Esophagus muscularis mucosa (tissue), 4 donors: ENCODE measurements at regions not wholly inside any gene's neighbourhood (a gene's known extent, or its start where the extent isn't known, plus 50 kb on each side); places are given as distances from the start of the nearest gene placed in this dataset.

ENCODE experiments used
- DNase-seq: peaks from one replicate; pipeline ENCODE4 v3.0.0-alpha.2; 2017; ENCODE audit errors: extremely low spot score
- H3K27ac ChIP-seq, 4 donors: fragments of 200-600 bp; sonication (generic); replicated peaks in 1 of 4; 1 replicate in 3 of 4; 2 replicates in 1 of 4; pipeline ENCODE4 v1.5.1; 2016 to 2019; ENCODE audit warnings: mild to moderate bottlenecking in 1 of 4
- H3K27me3 ChIP-seq, 4 donors: fragments of 200-600 bp; sonication (generic); one replicate each; pipeline versions ENCODE4 v1.5.1 to v1.6.0; 2016 to 2019
- H3K36me3 ChIP-seq, 4 donors: fragments of 200-600 bp; sonication (generic); one replicate each; pipeline ENCODE4 v1.5.1; 2016 to 2019
- H3K4me1 ChIP-seq, 4 donors: fragments of 200-600 bp; sonication (generic); one replicate each; pipeline ENCODE4 v1.5.1; 2016 to 2019
- H3K4me3 ChIP-seq, 4 donors: fragments of 200-600 bp; sonication (generic); 1 replicate in 2 of 4; 2 replicates in 2 of 4; pipeline ENCODE4 v1.5.1; 2016 to 2019; ENCODE audit warnings: mild to moderate bottlenecking in 4 of 4, moderate library complexity in 1 of 4
- H3K9me3 ChIP-seq, 4 donors: fragments of 200-600 bp; sonication (generic); 1 replicate in 3 of 4; 2 replicates in 1 of 4; pipeline ENCODE4 v1.5.1; 2016 to 2019
- EP300 ChIP-seq: sonication (generic); formaldehyde crosslinking; IDR thresholded peaks from one replicate; pipeline ENCODE4 v1.6.1; 2017; ENCODE audit warnings: antibody characterized with exemption
- POLR2A ChIP-seq: fragments of 450-650 bp; IDR thresholded peaks from one replicate; pipeline ENCODE4 v1.6.1; 2017; ENCODE audit warnings: antibody characterized with exemption, moderate library complexity, mild to moderate bottlenecking, low read depth
- POLR2AphosphoS5 ChIP-seq, 2 donors: sonication (generic); formaldehyde crosslinking; IDR thresholded peaks; one replicate each; pipeline ENCODE4 v1.6.1; 2017; ENCODE audit warnings: antibody characterized with exemption in 2 of 2
- WGBS: methylation state at CpG from one replicate; pipeline ENCODE4 v1.1.5; 2018; 5-methylcytosine and 5-hydroxymethylcytosine counted together
- intact Hi-C: fragments of 100-400 bp; cut with DNase I; formaldehyde crosslinking; loops from one replicate; pipeline ENCODE4 v1.15.1; 2023
- TF ChIP-seq, protein P1 (sequence below), 3 experiments: fragments of 200-600 bp in 2 of 3; fragments of 450-650 bp in 1 of 3; sonication (generic) in 2 of 3; IDR thresholded peaks; one replicate each; pipeline ENCODE4 v1.5.1; 2017 to 2019; ENCODE audit warnings: antibody characterized with exemption in 3 of 3, mild to moderate bottlenecking in 2 of 3, moderate library complexity in 1 of 3

DNA sequence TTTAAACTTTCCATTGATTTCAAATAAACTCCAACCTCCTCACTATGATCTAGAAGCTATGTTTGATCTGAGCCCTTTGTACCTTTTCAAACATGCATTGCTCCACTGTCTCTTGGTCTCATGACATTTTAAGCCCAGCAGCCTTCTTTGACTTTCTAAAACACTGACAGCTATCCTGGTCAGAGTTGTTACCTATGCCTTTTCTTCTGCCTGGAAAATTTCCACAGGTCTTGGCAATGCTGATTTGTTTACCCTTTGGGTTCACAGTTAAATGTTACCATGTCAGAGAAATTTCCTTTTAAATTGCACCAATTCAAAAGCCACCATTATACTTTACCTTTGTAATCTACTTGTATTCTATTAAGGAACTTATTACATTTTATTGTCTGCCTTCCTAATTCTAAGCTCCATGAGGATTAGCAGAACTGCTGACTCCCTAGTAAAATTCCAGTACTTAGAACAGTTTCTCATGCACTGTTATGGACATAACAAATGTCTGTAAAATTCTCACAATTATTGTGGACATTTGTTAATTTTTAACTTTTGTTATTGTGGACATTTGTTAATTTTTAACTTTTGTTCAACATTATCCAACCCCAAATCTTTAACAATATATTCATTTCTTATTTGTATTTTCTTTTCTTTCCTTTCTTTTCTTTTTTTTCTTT lies 1064.4 kb downstream of the NCAM2 start:
- Histone ChIP-seq H3K4me3 (no peak overlapping the region), H3K36me3 (no peaks in the 10 kb centered on the region), H3K27ac (no peak overlapping the region), H3K9me3 (no peaks in the 10 kb centered on the region), H3K27me3 (no peaks in the 10 kb centered on the region), H3K4me1 (no peaks in the 10 kb centered on the region)
- DNase-seq = no peak
- intact Hi-C loops = no loop called here
- TF ChIP-seq EP300 = no peak

DNA sequence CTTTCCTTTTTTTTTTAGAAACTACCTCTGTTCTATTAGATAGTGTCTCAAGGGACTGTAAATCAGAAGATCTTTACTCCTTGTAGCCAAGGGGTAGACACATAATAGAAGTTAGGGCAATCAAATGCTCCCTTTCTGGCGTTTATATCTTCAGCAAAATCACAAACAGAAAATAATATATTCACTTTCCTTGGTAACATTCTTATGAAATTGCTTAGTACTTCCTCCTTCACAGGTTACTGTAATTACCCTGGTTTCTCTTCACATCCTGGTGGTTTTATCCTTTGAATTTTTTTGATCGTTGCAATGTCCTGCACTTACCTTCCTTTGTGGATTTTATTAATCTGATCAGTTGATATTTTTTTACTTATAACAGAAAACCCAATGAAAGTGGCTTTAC lies 1064.9 kb downstream of the NCAM2 start:
- H3K4me3 ChIP-seq = no peak overlapping the region
- H3K36me3 ChIP-seq = no peaks in the 10 kb centered on the region
- intact Hi-C loops = no loop called here
- no peaks in the 10 kb centered on the region for H3K27me3 ChIP-seq
- DNase-seq = no peak
- 79% methylated on average over 2 of the region's 2 CpGs for WGBS
- H3K4me1 ChIP-seq = no peaks in the 10 kb centered on the region
- H3K9me3 ChIP-seq = no peaks in the 10 kb centered on the region
- no peak overlapping the region for H3K27ac ChIP-seq
- TF ChIP-seq POLR2AphosphoS5 (IDR thresholded peaks at IDR 0.05) (no peak), EP300 (no peak), POLR2A (no peak)
- TF ChIP-seq, protein P1, sequence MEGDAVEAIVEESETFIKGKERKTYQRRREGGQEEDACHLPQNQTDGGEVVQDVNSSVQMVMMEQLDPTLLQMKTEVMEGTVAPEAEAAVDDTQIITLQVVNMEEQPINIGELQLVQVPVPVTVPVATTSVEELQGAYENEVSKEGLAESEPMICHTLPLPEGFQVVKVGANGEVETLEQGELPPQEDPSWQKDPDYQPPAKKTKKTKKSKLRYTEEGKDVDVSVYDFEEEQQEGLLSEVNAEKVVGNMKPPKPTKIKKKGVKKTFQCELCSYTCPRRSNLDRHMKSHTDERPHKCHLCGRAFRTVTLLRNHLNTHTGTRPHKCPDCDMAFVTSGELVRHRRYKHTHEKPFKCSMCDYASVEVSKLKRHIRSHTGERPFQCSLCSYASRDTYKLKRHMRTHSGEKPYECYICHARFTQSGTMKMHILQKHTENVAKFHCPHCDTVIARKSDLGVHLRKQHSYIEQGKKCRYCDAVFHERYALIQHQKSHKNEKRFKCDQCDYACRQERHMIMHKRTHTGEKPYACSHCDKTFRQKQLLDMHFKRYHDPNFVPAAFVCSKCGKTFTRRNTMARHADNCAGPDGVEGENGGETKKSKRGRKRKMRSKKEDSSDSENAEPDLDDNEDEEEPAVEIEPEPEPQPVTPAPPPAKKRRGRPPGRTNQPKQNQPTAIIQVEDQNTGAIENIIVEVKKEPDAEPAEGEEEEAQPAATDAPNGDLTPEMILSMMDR (IDR thresholded peaks at IDR 0.05) = no peak

DNA sequence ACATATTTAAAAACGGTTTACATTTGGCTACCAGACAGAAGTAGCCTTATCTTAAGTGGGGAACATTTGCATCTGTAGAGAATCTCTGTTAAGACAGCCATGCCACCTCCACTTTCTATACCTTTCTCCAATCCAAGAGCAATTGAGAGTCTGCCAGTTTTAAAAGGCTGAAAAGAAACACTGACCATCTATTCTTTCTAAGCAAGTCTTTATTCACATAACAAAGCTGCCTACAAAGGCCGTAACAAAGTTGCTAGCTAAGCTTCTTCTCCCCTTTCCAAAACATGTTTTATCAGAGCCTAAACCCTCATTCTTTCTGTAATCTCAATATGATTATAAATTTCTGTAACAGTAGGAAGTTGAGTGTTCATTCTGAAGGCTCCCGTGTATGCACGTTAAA lies 1078.3 kb downstream of the NCAM2 start:
- Histone ChIP-seq H3K27me3 (no peaks in the 10 kb centered on the region), H3K27ac (no peak overlapping the region), H3K4me3 (no peak overlapping the region), H3K36me3 (no peaks in the 10 kb centered on the region), H3K9me3 (peaks cover 0 to 3% (median 0%) of the 10 kb centered on the region in 4 donors), H3K4me1 (no peaks in the 10 kb centered on the region)
- whole genome bisulfite sequencing = 64% methylated on average over 4 of the region's 4 CpGs
- TF ChIP-seq EP300 (no peak), POLR2A (no peak), POLR2AphosphoS5 (IDR thresholded peaks at IDR 0.05) (no peak)
- TF ChIP-seq, protein P1 (IDR thresholded peaks at IDR 0.05) = no peak
- DNase-seq = no peak
- intact Hi-C loops = no loop called here

DNA sequence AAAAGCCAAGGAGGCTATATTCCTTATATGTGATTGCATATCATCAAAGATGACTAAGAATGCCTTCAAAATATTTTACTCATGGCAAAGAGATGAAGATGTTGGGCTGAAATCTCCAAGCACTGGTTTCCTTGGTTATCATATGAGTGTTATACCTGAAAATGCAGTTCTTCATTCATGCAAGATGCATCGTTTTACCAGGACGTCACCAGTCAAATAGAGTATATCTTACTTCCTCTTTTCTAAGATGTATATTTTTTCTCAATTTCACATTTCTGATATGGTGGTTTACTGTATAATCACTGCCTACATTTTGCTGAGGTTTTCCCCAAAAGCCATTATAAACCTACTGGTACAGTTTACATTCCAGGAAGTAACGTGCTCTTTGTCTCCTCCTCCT lies 1085.7 kb downstream of the NCAM2 start:
- no peak for DNase-seq
- TF ChIP-seq POLR2A = no peak
- intact Hi-C loops = no loop called here

DNA sequence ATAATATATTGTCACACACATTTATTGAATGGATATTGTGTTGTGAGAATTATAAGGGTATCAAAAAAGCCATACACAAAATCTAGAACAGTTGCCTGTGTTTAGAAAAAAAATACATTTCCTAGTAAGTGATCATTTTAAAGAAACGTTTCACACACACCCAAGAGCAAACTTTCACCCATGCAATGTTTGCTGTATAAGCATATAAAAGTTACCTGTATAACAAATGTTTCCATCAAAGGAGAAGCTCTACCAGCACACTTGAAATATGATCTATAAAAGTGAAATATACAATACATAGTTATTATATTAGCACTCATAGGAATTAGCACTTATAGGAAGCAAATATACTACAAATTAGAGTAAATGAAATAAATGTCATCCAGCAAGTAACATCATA lies 1098.1 kb downstream of the NCAM2 start:
- no peak overlapping the region for H3K27ac ChIP-seq
- no peaks in the 10 kb centered on the region for H3K4me1 ChIP-seq
- TF ChIP-seq EP300 = no peak
- no peaks in the 10 kb centered on the region for H3K27me3 ChIP-seq
- no peaks in the 10 kb centered on the region for H3K36me3 ChIP-seq
- no peak overlapping the region for H3K4me3 ChIP-seq
- intact Hi-C loops = no loop called here
- WGBS = 35% methylated on average over 1 of the region's 1 CpG
- DNase-seq = no peak
- H3K9me3 ChIP-seq = no peaks in the 10 kb centered on the region

More for the DNA sequence above, 1085.7 kb downstream of the NCAM2 start:
- 74% methylated on average over 3 of the region's 3 CpGs for WGBS
- Histone ChIP-seq H3K4me1 (no peaks in the 10 kb centered on the region), H3K27ac (no peak overlapping the region), H3K36me3 (no peaks in the 10 kb centered on the region), H3K4me3 (no peak overlapping the region), H3K9me3 (peaks cover 0 to 7% (median 0%) of the 10 kb centered on the region in 4 donors), H3K27me3 (no peaks in the 10 kb centered on the region)

- no peak overlapping the region for H3K4me3 ChIP-seq
- H3K36me3 ChIP-seq = no peaks in the 10 kb centered on the region
- no peak overlapping the region for H3K27ac ChIP-seq
- no peaks in the 10 kb centered on the region for H3K4me1 ChIP-seq
- 81% methylated on average over 2 of the region's 2 CpGs for WGBS
- H3K9me3 ChIP-seq = no peaks in the 10 kb centered on the region
- no peaks in the 10 kb centered on the region for H3K27me3 ChIP-seq
- intact Hi-C loops = no loop called here
- TF ChIP-seq POLR2A (no peak), EP300 (no peak), POLR2AphosphoS5 (IDR thresholded peaks at IDR 0.05) (no peak)
- TF ChIP-seq, protein P1 (IDR thresholded peaks at IDR 0.05) = no peak
- no peak for DNase-seq
Observed at GRCh38 chr21:22106720-22107410, 1108.7 kb downstream of the NCAM2 start.
